ENCODE measurements at regions not wholly inside any gene's neighbourhood (a gene's known extent, or its start where the extent isn't known, plus 50 kb on each side); places are given as distances from the start of the nearest gene placed in this dataset.
A peak's percentile ranks its signal among the peaks of the same experiment; 100 is the strongest.

DNA sequence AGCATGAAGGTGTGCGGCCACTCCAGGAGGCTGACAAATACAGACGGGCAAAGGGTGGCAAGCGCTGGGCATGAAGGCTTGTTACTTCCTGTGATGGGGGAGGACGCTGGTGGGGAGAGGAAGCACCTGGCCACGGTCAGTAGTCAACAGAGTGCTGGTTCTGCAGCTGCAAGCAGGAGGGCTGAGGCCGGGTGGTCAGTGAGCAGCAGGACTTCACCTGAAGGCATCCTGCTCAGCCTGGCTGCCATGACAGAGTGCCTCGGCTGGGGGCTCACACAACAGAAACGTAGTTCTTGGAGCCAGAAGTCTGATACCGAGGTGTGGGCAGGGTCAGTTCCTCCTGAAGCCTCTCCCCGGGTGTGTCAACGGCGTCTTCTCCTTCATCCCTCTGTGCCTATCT lies 118.6 kb upstream of the IRX4 start:
- H3K9me3 ChIP-seq: no peaks in the 10 kb centered on the region
- no peak for TF ChIP-seq POLR2A (IDR thresholded peaks at IDR 0.05)
- no peak for TF ChIP-seq POLR2AphosphoS5 (IDR thresholded peaks at IDR 0.05)
- TF ChIP-seq, protein P1, sequence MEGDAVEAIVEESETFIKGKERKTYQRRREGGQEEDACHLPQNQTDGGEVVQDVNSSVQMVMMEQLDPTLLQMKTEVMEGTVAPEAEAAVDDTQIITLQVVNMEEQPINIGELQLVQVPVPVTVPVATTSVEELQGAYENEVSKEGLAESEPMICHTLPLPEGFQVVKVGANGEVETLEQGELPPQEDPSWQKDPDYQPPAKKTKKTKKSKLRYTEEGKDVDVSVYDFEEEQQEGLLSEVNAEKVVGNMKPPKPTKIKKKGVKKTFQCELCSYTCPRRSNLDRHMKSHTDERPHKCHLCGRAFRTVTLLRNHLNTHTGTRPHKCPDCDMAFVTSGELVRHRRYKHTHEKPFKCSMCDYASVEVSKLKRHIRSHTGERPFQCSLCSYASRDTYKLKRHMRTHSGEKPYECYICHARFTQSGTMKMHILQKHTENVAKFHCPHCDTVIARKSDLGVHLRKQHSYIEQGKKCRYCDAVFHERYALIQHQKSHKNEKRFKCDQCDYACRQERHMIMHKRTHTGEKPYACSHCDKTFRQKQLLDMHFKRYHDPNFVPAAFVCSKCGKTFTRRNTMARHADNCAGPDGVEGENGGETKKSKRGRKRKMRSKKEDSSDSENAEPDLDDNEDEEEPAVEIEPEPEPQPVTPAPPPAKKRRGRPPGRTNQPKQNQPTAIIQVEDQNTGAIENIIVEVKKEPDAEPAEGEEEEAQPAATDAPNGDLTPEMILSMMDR (IDR thresholded peaks at IDR 0.05): no peak
- no peak for TF ChIP-seq EP300 (IDR thresholded peaks at IDR 0.05)
- no peak overlapping the region for H3K27ac ChIP-seq
- H3K4me3 ChIP-seq: no peak overlapping the region
- peaks cover 22% of the 10 kb centered on the region for H3K27me3 ChIP-seq
- no peaks in the 10 kb centered on the region for H3K36me3 ChIP-seq
- DNase-seq (ENCODE audit: low spot score in 2 of 2): no peak
- WGBS: 84% methylated on average over 12 of the region's 12 CpGs
- H3K4me1 ChIP-seq: peaks cover 8% of the 10 kb centered on the region

DNA sequence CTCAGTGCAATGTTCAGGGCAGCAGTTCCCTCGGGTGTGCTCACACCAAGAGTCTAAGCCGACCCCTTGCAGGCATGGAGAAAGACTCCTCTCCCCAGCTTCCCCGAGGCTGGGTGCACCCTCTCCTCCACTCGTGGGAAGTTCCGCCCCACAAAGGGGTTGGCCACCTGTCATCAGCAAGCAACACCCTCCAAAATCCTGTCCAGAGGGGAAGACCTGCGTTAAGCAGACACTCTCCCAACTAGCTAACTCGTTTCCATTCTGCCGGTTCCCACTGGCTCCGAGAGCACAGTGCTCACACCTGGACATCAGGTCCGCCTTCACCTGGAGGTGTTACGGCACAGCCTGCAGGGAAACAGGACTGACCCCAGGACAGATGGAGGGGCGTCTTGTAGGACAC lies 117.9 kb upstream of the IRX4 start:
- H3K9me3 ChIP-seq: no peaks in the 10 kb centered on the region
- no peak overlapping the region for H3K27ac ChIP-seq
- no peak for TF ChIP-seq EP300 (IDR thresholded peaks at IDR 0.05)
- TF ChIP-seq POLR2A (IDR thresholded peaks at IDR 0.05): no peak
- no peak for TF ChIP-seq POLR2AphosphoS5 (IDR thresholded peaks at IDR 0.05)
- TF ChIP-seq, protein P1 (IDR thresholded peaks at IDR 0.05): no peak
- H3K27me3 ChIP-seq: peaks cover 22% of the 10 kb centered on the region
- no peak for DNase-seq (ENCODE audit: low spot score in 2 of 2)
- 82% methylated on average over 9 of the region's 12 CpGs for WGBS
- no peaks in the 10 kb centered on the region for H3K36me3 ChIP-seq
- no peak overlapping the region for H3K4me3 ChIP-seq
- H3K4me1 ChIP-seq: peaks cover 8% of the 10 kb centered on the region

DNA sequence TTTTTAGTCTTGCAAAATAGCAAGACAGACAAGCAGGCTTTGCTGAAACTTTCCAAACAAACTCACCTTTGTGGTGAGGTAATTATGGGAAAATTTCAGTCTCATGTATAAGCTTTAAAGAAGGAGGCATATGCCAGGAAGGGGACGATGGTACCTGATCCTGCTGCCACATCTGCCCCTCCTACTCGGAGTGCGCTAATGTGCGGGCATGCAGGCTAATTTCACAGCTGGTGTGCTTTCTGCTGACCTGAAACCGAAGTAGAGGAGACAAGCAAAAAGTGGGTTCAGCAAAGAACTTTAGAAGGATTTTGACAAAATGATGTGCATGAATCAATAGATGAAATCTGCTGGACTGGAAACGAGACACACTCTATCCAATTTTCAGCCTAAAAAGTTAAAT lies 117.1 kb upstream of the IRX4 start:
- H3K27ac ChIP-seq: no peak overlapping the region
- no peaks in the 10 kb centered on the region for H3K9me3 ChIP-seq
- peaks cover 14% of the 10 kb centered on the region for H3K27me3 ChIP-seq
- DNase-seq (ENCODE audit: low spot score in 2 of 2): no peak
- TF ChIP-seq POLR2AphosphoS5 (IDR thresholded peaks at IDR 0.05) (no peak), POLR2A (IDR thresholded peaks at IDR 0.05) (no peak), EP300 (IDR thresholded peaks at IDR 0.05) (no peak)
- TF ChIP-seq, protein P1 (IDR thresholded peaks at IDR 0.05): no peak
- no peaks in the 10 kb centered on the region for H3K36me3 ChIP-seq
- WGBS: 69% methylated on average over 6 of the region's 6 CpGs
- H3K4me1 ChIP-seq: peaks cover 8% of the 10 kb centered on the region
- H3K4me3 ChIP-seq: no peak overlapping the region

DNA sequence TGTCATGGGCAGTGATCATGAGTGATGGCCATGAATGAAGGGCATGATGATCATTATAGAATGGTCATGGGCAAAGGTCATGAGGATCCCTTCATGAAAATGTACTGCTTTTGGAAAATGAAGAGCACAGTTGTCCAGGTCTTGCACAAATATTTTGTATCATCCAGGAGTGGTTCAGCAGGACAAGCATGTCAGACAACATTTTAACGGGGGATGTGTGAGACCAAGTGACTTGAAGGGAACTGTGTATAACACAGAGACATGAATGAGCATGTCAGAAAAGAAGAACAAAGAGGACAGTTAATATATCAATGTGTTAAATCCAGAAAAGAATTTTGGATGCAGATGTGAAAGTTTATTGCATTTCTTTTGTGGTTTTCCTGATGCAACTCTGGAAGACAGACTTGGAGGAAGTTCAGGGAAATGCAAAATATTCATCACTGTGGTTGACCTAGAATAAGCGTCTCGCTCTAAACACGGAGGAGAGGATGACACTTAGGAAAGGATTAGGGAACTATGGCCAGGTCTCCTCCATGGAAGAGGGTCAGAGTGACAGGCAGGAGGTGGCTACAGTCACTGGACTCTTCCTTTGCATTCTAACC lies 116.1 kb upstream of the IRX4 start:
- TF ChIP-seq EP300 (IDR thresholded peaks at IDR 0.05) (no peak), POLR2A (IDR thresholded peaks at IDR 0.05) (no peak), POLR2AphosphoS5 (IDR thresholded peaks at IDR 0.05) (no peak)
- TF ChIP-seq, protein P1 (IDR thresholded peaks at IDR 0.05): no peak
- Histone ChIP-seq H3K4me3 (no peak overlapping the region), H3K9me3 (no peaks in the 10 kb centered on the region), H3K4me1 (peaks cover 8% of the 10 kb centered on the region), H3K27me3 (peaks cover 5% of the 10 kb centered on the region), H3K36me3 (no peaks in the 10 kb centered on the region), H3K27ac (peak overlapping the region; percentile 6)
- 36% methylated on average over 4 of the region's 4 CpGs for WGBS
- DNase-seq (ENCODE audit: low spot score in 2 of 2): no peak

DNA sequence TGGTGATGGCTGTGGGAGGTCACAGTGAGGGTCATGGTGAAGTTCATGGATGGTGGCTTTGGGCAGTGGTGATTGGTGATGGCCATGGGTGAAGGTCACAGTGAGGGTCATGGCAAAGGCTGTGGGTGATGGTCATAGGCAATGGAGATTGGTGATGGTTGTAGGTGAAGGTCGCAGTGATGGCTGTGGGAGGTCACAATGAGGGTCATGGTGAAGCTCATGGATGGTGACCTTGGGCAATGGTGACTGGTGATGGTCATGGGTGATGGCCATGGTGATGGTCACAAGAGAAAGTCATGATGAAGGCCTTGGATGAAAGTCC lies 115.6 kb upstream of the IRX4 start:
- peaks cover 4% of the 10 kb centered on the region for H3K27me3 ChIP-seq
- H3K4me1 ChIP-seq: peaks cover 8% of the 10 kb centered on the region
- H3K36me3 ChIP-seq: no peaks in the 10 kb centered on the region
- peak overlapping the region; percentile 6 for H3K27ac ChIP-seq
- TF ChIP-seq EP300 (IDR thresholded peaks at IDR 0.05) (no peak), POLR2A (IDR thresholded peaks at IDR 0.05) (no peak), POLR2AphosphoS5 (IDR thresholded peaks at IDR 0.05) (no peak)
- TF ChIP-seq, protein P1 (IDR thresholded peaks at IDR 0.05): no peak
- DNase-seq (ENCODE audit: low spot score in 2 of 2): no peak
- no peaks in the 10 kb centered on the region for H3K9me3 ChIP-seq
- no peak overlapping the region for H3K4me3 ChIP-seq
- 81% methylated on average over 1 of the region's 1 CpG for WGBS

All from suprapubic skin (tissue), 4 donors.